ENCODE measurements at regions not wholly inside any gene's neighbourhood (a gene's known extent, or its start where the extent isn't known, plus 50 kb on each side); places are given as distances from the start of the nearest gene placed in this dataset.
"Not testable (repeated sequence)": the region's sequence is repeated elsewhere in the genome, so short reads cannot be mapped to it uniquely, and the experiment has no call there.

DNA sequence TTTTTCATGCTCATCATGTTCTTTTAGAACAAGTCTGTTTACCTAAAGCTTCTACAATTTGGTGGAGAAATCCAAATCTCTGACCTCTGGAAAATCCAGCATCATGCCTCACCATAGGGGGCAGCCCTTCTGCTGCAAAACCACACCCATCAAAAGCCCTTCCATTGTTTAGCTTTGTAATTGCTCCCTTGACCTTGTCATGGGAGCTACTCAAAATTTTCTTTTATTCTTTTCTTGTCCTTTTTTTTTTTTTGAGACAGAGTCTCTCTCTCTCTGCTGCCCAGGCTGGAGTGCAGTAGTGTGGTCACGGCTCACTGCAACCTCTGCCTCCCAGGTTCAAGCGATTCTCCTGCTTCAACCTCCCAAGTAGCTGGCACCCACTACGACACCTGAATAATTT lies 234.4 kb downstream of the NEBL start:
- FAIRE-seq = no peak
- TF ChIP-seq, protein P1, sequence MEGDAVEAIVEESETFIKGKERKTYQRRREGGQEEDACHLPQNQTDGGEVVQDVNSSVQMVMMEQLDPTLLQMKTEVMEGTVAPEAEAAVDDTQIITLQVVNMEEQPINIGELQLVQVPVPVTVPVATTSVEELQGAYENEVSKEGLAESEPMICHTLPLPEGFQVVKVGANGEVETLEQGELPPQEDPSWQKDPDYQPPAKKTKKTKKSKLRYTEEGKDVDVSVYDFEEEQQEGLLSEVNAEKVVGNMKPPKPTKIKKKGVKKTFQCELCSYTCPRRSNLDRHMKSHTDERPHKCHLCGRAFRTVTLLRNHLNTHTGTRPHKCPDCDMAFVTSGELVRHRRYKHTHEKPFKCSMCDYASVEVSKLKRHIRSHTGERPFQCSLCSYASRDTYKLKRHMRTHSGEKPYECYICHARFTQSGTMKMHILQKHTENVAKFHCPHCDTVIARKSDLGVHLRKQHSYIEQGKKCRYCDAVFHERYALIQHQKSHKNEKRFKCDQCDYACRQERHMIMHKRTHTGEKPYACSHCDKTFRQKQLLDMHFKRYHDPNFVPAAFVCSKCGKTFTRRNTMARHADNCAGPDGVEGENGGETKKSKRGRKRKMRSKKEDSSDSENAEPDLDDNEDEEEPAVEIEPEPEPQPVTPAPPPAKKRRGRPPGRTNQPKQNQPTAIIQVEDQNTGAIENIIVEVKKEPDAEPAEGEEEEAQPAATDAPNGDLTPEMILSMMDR (IDR thresholded peaks at IDR 0.05; ENCODE audit: insufficient read depth, missing control alignments) = no peak

DNA sequence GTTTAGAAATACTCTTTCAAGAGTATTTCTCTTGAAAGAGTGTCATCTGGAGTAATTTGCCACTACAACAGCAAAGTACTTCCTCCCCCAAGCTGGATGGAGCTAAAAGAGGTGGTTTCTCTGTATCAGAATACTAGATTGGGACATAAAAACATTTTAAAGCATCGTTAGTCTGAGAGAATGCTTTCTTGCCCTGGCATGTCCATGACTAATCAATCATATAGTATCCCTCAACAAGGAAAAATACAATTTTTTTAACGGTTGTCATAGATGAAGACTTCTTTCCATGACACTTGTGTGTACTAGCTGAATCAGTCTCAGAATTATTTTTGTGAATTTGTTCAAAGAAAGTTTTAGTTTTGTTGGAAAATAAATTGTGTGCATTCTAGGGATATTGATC lies 237.9 kb downstream of the NEBL start:
- FAIRE-seq = no peak
- no peak for DNase-seq (ENCODE audit: insufficient read length, low spot score)
- TF ChIP-seq, protein P1 (IDR thresholded peaks at IDR 0.05; ENCODE audit: insufficient read depth, missing control alignments) = no peak

More for the DNA sequence above, 234.4 kb downstream of the NEBL start:
- DNase-seq (ENCODE audit: insufficient read length, low spot score) = no peak

DNA sequence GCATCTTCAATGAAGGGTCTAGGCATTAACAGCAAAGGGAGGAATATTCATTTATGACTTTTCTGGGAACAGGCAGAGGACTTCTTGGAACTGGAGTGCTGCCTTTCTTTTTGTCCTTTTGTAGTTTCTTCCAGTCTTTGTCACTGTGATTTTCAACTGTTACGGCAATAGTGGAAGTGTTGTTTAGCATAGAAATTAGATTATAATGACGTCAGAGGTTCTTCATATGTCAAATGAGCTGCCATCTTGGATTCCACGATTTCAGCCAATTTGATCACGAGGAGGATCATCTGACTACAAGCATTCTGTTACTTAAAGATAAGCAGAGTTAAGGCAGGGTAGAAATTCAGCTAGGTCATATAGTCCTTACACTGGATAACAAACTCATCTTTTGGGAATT lies 239.0 kb downstream of the NEBL start:
- FAIRE-seq (no peak), DNase-seq (ENCODE audit: insufficient read length, low spot score) (no peak)
- TF ChIP-seq, protein P1 (IDR thresholded peaks at IDR 0.05; ENCODE audit: insufficient read depth, missing control alignments) = no peak

DNA sequence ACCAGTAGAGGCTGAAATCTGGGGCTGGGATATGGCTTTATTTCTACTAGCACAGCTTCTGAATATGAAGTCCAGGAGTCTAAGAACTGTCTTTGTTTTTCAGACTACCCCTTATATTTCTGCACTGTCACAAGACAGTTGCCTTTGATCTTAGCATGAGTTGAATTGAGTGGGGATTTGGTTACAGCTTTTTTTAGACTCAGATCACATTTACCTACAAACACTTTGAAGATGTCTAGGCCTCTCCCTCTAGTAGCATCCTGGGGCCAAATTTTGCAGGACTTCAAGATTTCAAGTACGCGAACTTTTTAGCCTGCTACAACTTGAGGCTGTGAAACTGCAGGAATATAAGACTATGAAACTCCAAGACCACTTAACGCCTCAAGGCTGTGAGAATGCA lies 240.2 kb downstream of the NEBL start:
- TF ChIP-seq, protein P1 (IDR thresholded peaks at IDR 0.05; ENCODE audit: insufficient read depth, missing control alignments) = no peak
- FAIRE-seq = no peak
- DNase-seq (ENCODE audit: insufficient read length, low spot score) = no peak

DNA sequence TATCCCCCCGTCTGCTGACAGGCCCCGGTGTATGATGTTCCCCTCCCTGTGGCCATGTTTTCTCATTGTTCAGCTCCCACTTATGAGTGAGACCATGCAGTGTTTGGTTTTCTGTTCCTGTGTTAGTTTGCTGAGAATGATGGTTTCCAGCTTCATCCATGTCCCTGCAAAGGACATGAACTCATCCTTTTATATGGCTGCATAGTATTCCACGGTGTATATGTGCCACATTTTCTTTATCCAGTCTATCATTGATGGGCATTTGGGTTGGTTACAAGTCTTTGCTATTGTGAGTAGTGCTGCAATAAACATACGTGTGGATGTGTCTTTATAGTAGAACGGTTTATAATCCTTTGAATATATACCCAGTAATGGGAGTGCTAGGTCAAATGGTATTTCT lies 244.7 kb downstream of the NEBL start:
- FAIRE-seq; DNase-seq (ENCODE audit: insufficient read length, low spot score): not testable (repeated sequence)

DNA sequence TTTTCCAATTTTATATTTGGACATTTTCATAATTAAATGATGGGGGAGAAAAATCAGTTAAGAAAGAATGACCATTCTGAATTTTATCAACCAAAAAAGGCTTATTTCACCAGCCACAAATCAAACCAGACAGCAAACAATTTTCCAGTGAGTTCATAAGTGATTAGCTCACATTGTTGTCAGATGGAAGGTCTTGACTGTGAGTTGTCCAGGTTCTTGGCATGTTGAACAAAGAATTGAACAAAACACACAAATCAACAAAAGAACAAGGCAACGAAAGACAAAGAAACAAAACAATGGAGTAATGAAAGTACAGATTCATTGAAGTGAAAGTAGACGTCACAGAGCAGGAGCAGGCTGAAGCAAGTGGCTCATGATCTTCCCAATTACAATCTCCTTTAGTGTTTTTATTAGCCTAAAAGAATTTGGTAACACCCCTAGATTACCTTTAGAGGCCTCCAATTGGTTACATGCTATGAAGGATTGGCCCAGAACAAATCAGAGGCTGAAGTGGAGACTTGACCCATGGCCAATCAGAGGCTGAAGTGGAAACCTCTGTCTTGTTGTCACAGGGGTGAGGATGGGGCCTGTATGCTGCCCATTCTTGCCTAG lies 248.7 kb downstream of the NEBL start:
- DNase-seq (ENCODE audit: insufficient read length, low spot score) (no peak), FAIRE-seq (no peak)
- TF ChIP-seq, protein P1 (IDR thresholded peaks at IDR 0.05; ENCODE audit: insufficient read depth, missing control alignments) = no peak

DNA sequence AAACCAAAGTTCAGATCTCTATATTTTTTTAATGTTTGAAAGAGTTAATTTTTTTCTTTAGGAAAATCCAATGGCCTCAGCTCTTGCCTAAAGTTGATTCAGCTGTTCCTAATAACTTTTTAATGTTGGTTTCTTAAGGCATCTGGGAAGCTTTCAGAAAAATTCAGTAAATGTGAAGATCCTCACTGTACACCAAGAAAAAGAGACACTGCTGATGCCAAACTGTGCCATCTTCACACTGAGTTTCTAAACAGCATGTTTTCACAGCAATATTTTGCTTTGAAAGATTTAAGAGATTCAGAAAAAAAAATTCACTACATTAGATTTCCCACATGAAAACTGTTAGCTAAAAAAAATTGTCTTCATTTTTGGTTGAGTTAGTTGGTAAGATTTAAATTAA lies 249.4 kb downstream of the NEBL start:
- FAIRE-seq = no peak

More for the DNA sequence above, 249.4 kb downstream of the NEBL start:
- TF ChIP-seq, protein P1 (IDR thresholded peaks at IDR 0.05; ENCODE audit: insufficient read depth, missing control alignments) = no peak
- DNase-seq (ENCODE audit: insufficient read length, low spot score) = no peak

Measured in D721Med (cell line).